ENCODE measurements at regions not wholly inside any gene's neighbourhood (a gene's known extent, or its start where the extent isn't known, plus 50 kb on each side); places are given as distances from the start of the nearest gene placed in this dataset.

DNA sequence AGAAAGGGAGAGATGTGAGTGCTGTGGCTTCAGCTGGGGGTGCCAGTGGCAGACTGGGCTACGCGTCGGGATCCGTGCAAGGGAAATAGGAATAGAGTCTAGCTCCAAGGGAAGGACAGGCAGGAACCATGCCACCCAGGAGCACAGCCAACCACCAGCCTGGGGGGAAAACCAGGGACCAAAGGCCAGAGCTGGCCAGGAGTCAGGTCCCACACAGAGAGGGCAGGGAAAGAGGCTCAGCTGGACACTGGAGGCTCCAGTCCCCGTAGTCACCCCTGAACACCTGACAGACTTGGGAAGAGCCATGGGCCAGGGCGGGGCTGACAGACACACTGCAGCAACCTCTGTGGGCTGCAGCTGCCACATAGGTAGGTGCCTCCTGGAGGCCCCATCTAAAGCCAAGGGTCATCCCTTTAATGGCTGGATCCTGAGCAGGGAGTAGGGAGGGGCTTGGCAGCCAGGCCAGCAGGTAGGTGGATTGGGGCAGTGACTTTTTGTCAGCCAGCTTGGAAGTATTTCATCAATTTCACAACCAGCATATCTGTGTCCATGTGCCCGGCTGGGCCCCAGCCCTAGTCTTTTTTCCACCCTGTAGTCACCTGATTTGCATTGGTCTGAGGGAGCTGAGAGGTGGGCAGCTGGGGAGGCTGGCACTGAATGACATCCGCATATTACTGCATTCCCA, 163.2 kb downstream of the SH2D4B start:
- TF ChIP-seq, protein P1, sequence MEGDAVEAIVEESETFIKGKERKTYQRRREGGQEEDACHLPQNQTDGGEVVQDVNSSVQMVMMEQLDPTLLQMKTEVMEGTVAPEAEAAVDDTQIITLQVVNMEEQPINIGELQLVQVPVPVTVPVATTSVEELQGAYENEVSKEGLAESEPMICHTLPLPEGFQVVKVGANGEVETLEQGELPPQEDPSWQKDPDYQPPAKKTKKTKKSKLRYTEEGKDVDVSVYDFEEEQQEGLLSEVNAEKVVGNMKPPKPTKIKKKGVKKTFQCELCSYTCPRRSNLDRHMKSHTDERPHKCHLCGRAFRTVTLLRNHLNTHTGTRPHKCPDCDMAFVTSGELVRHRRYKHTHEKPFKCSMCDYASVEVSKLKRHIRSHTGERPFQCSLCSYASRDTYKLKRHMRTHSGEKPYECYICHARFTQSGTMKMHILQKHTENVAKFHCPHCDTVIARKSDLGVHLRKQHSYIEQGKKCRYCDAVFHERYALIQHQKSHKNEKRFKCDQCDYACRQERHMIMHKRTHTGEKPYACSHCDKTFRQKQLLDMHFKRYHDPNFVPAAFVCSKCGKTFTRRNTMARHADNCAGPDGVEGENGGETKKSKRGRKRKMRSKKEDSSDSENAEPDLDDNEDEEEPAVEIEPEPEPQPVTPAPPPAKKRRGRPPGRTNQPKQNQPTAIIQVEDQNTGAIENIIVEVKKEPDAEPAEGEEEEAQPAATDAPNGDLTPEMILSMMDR (conservative IDR thresholded peaks at IDR 0.05; ENCODE audit: low read depth, low read length), result no peak
- TF ChIP-seq EZH2 (IDR thresholded peaks at IDR 0.05; ENCODE audit: borderline replicate concordance, low read depth, low read length, poor library complexity, severe bottlenecking), result no peak
- intact Hi-C loops (cut with micrococcal nuclease; ENCODE audit: unreplicated experiment), result no loop called here
- BruUV-seq (replicated peaks), result no TSS peak
- H3K9me3 ChIP-seq (ENCODE audit: low read depth, low read length, poor library complexity, severe bottlenecking), result no peaks in the 10 kb centered on the region
- H3K36me3 ChIP-seq (ENCODE audit: insufficient read depth, low read length, poor library complexity, severe bottlenecking), result no peaks in the 10 kb centered on the region
- ChIA-PET CTCF (no interaction called here), POLR2A (ENCODE audit: low non-redundant PET) (no interaction called here)
- no peaks in the 10 kb centered on the region for H3K4me1 ChIP-seq (ENCODE audit: insufficient read depth, low read length, poor library complexity, severe bottlenecking)
- H3K27ac ChIP-seq (ENCODE audit: low read depth, low read length, poor library complexity, severe bottlenecking), result no peak overlapping the region
- no peaks in the 10 kb centered on the region for H3K27me3 ChIP-seq (replicated peaks; ENCODE audit: insufficient read depth, low read depth, low read length, poor library complexity)
- DNase-seq (ENCODE audit: low spot score), result no peak
- H3K4me3 ChIP-seq (ENCODE audit: low read depth, low read length, poor library complexity, severe bottlenecking), result no peak overlapping the region

DNA sequence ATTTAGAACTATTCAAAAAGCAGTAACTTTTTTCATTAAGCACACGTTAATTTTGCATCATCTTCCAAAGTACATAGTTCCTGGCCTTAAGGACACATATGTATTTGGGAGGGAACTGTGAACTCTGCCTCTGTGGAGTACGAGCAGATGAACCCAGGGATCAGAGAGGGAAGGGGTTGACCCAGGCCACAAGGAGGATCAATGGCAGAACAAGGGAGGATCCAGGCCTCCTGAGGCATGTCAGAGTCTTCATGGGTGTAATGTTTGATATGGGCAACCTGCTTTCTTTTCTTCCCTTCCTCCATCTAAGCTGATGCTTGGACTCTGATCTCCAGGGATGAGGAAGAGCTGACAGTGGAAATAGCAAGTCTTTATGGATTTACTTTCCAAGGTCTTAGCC, 164.0 kb downstream of the SH2D4B start:
- Histone ChIP-seq H3K4me1 (ENCODE audit: insufficient read depth, low read length, poor library complexity, severe bottlenecking) (no peaks in the 10 kb centered on the region), H3K27ac (ENCODE audit: low read depth, low read length, poor library complexity, severe bottlenecking) (no peak overlapping the region), H3K27me3 (replicated peaks; ENCODE audit: insufficient read depth, low read depth, low read length, poor library complexity) (no peaks in the 10 kb centered on the region), H3K36me3 (ENCODE audit: insufficient read depth, low read length, poor library complexity, severe bottlenecking) (no peaks in the 10 kb centered on the region), H3K9me3 (ENCODE audit: low read depth, low read length, poor library complexity, severe bottlenecking) (no peaks in the 10 kb centered on the region), H3K4me3 (ENCODE audit: low read depth, low read length, poor library complexity, severe bottlenecking) (no peak overlapping the region)
- intact Hi-C loops (cut with micrococcal nuclease; ENCODE audit: unreplicated experiment), result no loop called here
- TF ChIP-seq EZH2 (IDR thresholded peaks at IDR 0.05; ENCODE audit: borderline replicate concordance, low read depth, low read length, poor library complexity, severe bottlenecking), result no peak
- TF ChIP-seq, protein P1 (conservative IDR thresholded peaks at IDR 0.05; ENCODE audit: low read depth, low read length), result no peak
- CTCF ChIA-PET, result no interaction called here
- no TSS peak for BruUV-seq (replicated peaks)
- DNase-seq (ENCODE audit: low spot score), result no peak
- POLR2A ChIA-PET (ENCODE audit: low non-redundant PET), result no interaction called here

GRCh38 chr10:80702143-80702542, 164.4 kb downstream of the SH2D4B start:
- H3K4me3 ChIP-seq (ENCODE audit: low read depth, low read length, poor library complexity, severe bottlenecking), result no peak overlapping the region
- POLR2A ChIA-PET (ENCODE audit: low non-redundant PET), result no interaction called here
- no peak for DNase-seq (ENCODE audit: low spot score)
- H3K4me1 ChIP-seq (ENCODE audit: insufficient read depth, low read length, poor library complexity, severe bottlenecking), result no peaks in the 10 kb centered on the region
- no peaks in the 10 kb centered on the region for H3K36me3 ChIP-seq (ENCODE audit: insufficient read depth, low read length, poor library complexity, severe bottlenecking)
- intact Hi-C loops (cut with micrococcal nuclease; ENCODE audit: unreplicated experiment), result no loop called here
- TF ChIP-seq, protein P1 (conservative IDR thresholded peaks at IDR 0.05; ENCODE audit: low read depth, low read length), result no peak
- TF ChIP-seq EZH2 (IDR thresholded peaks at IDR 0.05; ENCODE audit: borderline replicate concordance, low read depth, low read length, poor library complexity, severe bottlenecking), result no peak
- CTCF ChIA-PET, result no interaction called here
- BruUV-seq (replicated peaks), result no TSS peak
- no peaks in the 10 kb centered on the region for H3K27me3 ChIP-seq (replicated peaks; ENCODE audit: insufficient read depth, low read depth, low read length, poor library complexity)
- no peaks in the 10 kb centered on the region for H3K9me3 ChIP-seq (ENCODE audit: low read depth, low read length, poor library complexity, severe bottlenecking)
- H3K27ac ChIP-seq (ENCODE audit: low read depth, low read length, poor library complexity, severe bottlenecking), result no peak overlapping the region

Measured in A673 (cell line).